K562 (cell line): ENCODE measurements at regions not wholly inside any gene's neighbourhood (a gene's known extent, or its start where the extent isn't known, plus 50 kb on each side); places are given as distances from the start of the nearest gene placed in this dataset.

Experiments used
- CTCF ChIP-seq, 3 experiments: IDR thresholded peaks in 2 of 3; conservative IDR thresholded peaks in 1 of 3; 2 replicates each; pipeline ENCODE4 v1.5.1; 2011 to 2012; ENCODE audit warnings: low read length in 3 of 3, mild to moderate bottlenecking in 3 of 3, control low read depth in 2 of 3, improper control_type of control experiment in 1 of 3, inconsistent platforms in 1 of 3, low read depth in 1 of 3, mixed read lengths in 1 of 3, moderate library complexity in 1 of 3; ENCODE audit not compliant: insufficient read depth in 2 of 3
- RAD21 ChIP-seq, 2 experiments: fragments of 250-450 bp in 1 of 2; fragments of 450-650 bp in 1 of 2; sonication (Bioruptor Pico) in 1 of 2; formaldehyde crosslinking in 1 of 2; IDR thresholded peaks in 1 of 2; conservative IDR thresholded peaks in 1 of 2; 2 replicates each; pipeline versions ENCODE4 v1.4.0 to v1.8.0; 2020 to 2022; ENCODE audit warnings: mild to moderate bottlenecking in 2 of 2, moderate library complexity in 1 of 2
- USF2 ChIP-seq: sonication (generic); formaldehyde crosslinking; IDR thresholded peaks from 2 replicates; pipeline ENCODE4 v1.5.0; 2020; ENCODE audit warnings: missing genetic modification reagents
- ZBTB7A ChIP-seq: IDR thresholded peaks from 2 replicates; pipeline ENCODE4 v1.6.1; 2011; ENCODE audit warnings: low read depth, mild to moderate bottlenecking, low read length, moderate library complexity, borderline replicate concordance; ENCODE audit not compliant: control insufficient read depth
- ZNF12 ChIP-seq: sonication (generic); formaldehyde crosslinking; IDR thresholded peaks from 2 replicates; pipeline ENCODE4 v1.4.0; 2020; ENCODE audit warnings: mild to moderate bottlenecking, missing genetic modification reagents
- ZNF324 ChIP-seq: fragments of 250-450 bp; sonication (Bioruptor Pico); IDR thresholded peaks from 2 replicates; pipeline ENCODE4 v1.4.0; 2020; ENCODE audit warnings: mild to moderate bottlenecking

- TF ChIP-seq ZNF324 (CRISPR knock-in tag), result no peak
- no peak for TF ChIP-seq ZNF12 (CRISPR knock-in tag)
- TF ChIP-seq USF2, result no peak
- TF ChIP-seq RAD21 (CRISPR knock-in tag; conservative IDR thresholded peaks at IDR 0.05 in 1 of 2, IDR thresholded peaks at IDR 0.05 in 1 of 2), result no peak
- no peak for TF ChIP-seq CTCF (IDR thresholded peaks at IDR 0.05 in 2 of 3, conservative IDR thresholded peaks at IDR 0.05 in 1 of 3; ENCODE audit: insufficient read depth in 2 of 3, low read depth in 1 of 3, low read length in 3 of 3)
- TF ChIP-seq ZBTB7A, result no peak
These were observed 644.1 kb downstream of the LMO4 start for GRCh38 chr1:87972811-87973210.
